T-cell (primary cell): ENCODE measurements at regions not wholly inside any gene's neighbourhood (a gene's known extent, or its start where the extent isn't known, plus 50 kb on each side); places are given as distances from the start of the nearest gene placed in this dataset.

Experiments used
- ATAC-seq, 4 experiments: fragments of 200-7000 bp in 3 of 4; fragments of 150-1000 bp in 1 of 4; cut with Tn5 transposase; replicated peaks in 1 of 4; 1 replicate in 3 of 4; 2 replicates in 1 of 4; pipeline ENCODE4 v1.10.0; 2021; ENCODE audit warnings: moderate library complexity in 3 of 4, mild to moderate bottlenecking in 2 of 4, moderate number of reproducible peaks in 1 of 4
- CTCF ChIA-PET, 2 donors: fragments of 300-600 bp; sonication (Branson Sonifier 250); formaldehyde crosslinking; loops; one replicate each; lab custom pipeline; 2022; ENCODE audit warnings: antibody characterized with exemption in 2 of 2; lab: Charles Lee
- POLR2A ChIA-PET, 2 donors: fragments of 300-600 bp; sonication (Branson Sonifier 250); formaldehyde crosslinking; loops; one replicate each; lab custom pipeline; 2022; ENCODE audit warnings: antibody characterized with exemption in 2 of 2; lab: Charles Lee
- DNase-seq, 35 experiments: peaks; one replicate each; pipeline versions ENCODE4 v3.0.0 to v3.0.0-alpha.2; 2013 to 2023
- H3K27ac ChIP-seq: one replicate; pipeline ENCODE4 v1.5.1; 2013; ENCODE audit warnings: low read length
- H3K27me3 ChIP-seq, 2 experiments: replicated peaks in 1 of 2; 1 replicate in 1 of 2; 2 replicates in 1 of 2; pipeline versions ENCODE4 v1.6.1 to v1.7.0; 2013; ENCODE audit warnings: low read length in 1 of 2, mixed read lengths in 1 of 2; ENCODE audit not compliant: control insufficient read depth in 2 of 2, insufficient read depth in 2 of 2; ENCODE audit errors: extremely low read depth in 1 of 2
- H3K36me3 ChIP-seq, 2 donors: 1 replicate in 1 of 2; 2 replicates in 1 of 2; pipeline versions ENCODE4 v1.6.1 to v1.7.0; 2013; ENCODE audit warnings: low read length in 1 of 2; ENCODE audit not compliant: control insufficient read depth in 2 of 2, insufficient read depth in 1 of 2; ENCODE audit errors: extremely low read depth in 1 of 2
- H3K4me1 ChIP-seq, 2 experiments: 1 replicate in 1 of 2; 2 replicates in 1 of 2; pipeline versions ENCODE4 v1.6.1 to v1.7.0; 2013; ENCODE audit warnings: low read length in 2 of 2, mixed read lengths in 1 of 2; ENCODE audit not compliant: insufficient read depth in 2 of 2, control insufficient read depth in 1 of 2; ENCODE audit errors: extremely low read depth in 1 of 2
- H3K4me3 ChIP-seq, 2 donors: 1 replicate in 1 of 2; 2 replicates in 1 of 2; pipeline versions ENCODE4 v1.5.1 to v1.7.0; 2013; ENCODE audit warnings: mild to moderate bottlenecking in 2 of 2, low read length in 1 of 2, moderate library complexity in 1 of 2; ENCODE audit not compliant: control insufficient read depth in 1 of 2; ENCODE audit errors: extremely low read depth in 1 of 2
- H3K9me3 ChIP-seq: 2 replicates; pipeline ENCODE4 v1.7.0; 2013
- H3K27ac Mint-ChIP-seq, 2 donors: one replicate each; pipeline ENCODE4 v1.8.0; 2020 to 2021; ENCODE audit warnings: mild to moderate bottlenecking in 2 of 2, mixed read lengths in 2 of 2
- H3K27me3 Mint-ChIP-seq, 2 donors: one replicate each; pipeline ENCODE4 v1.8.0; 2021 to 2022; ENCODE audit warnings: mixed read lengths in 2 of 2
- H3K36me3 Mint-ChIP-seq: one replicate; pipeline ENCODE4 v1.8.0; 2021; ENCODE audit warnings: mixed read lengths
- H3K4me1 Mint-ChIP-seq, 3 donors: one replicate each; pipeline ENCODE4 v1.8.0; 2020 to 2022; ENCODE audit warnings: mixed read lengths in 3 of 3, mild to moderate bottlenecking in 1 of 3
- H3K4me3 Mint-ChIP-seq, 3 donors: one replicate each; pipeline ENCODE4 v1.8.0; 2020 to 2022; ENCODE audit warnings: mild to moderate bottlenecking in 3 of 3, mixed read lengths in 3 of 3, moderate library complexity in 3 of 3
- H3K9me3 Mint-ChIP-seq, 3 donors: one replicate each; pipeline ENCODE4 v1.8.0; 2020 to 2022; ENCODE audit warnings: mixed read lengths in 3 of 3
- WGBS: methylation state at CpG from one replicate; pipeline ENCODE4 v1.1.5; 2013; ENCODE audit warnings: missing lambda C conversion rate; ENCODE audit not compliant: insufficient coverage; 5-methylcytosine and 5-hydroxymethylcytosine counted together

DNA sequence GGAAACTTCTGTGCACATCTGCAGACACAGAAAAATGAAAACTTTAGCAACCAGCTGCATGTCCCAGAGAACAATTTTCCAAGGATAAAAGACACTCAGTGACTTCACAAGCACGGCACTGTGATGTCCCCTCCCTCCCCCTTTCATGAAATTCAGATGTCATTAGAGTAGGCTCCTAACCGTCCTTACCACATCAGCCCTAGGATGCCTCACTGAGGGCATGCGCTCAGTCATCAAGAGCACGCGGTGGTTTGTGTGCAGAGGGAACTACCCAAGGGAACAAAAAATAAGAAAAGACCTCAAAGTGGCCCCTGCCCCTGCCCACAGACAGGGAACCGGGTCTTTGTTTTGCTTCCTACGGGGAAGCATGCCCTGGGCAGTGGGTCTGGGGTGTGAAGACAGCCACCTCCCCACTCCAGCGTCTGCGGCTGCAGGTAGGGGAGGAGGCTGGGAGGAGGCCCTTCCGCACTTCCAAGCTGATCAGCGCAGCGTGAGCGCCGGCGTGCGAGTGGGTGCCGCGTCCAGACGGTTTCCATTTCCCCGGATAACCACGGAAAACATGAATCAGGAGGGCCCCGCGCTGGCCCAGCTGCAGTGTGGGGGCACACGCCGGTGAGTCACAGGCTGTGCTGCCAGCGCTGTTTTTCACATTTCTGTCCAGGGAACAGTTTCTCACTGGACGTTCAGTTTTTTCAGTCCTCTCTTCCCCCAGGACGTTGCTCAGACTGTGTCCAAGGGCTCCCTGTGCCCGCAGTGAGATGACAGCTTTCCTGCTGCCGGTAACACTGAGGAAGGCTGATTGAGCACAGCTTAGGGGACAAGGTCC lies 70.6 kb downstream of the COPS8 start:
- CTCF ChIA-PET, result no interaction called here

DNA sequence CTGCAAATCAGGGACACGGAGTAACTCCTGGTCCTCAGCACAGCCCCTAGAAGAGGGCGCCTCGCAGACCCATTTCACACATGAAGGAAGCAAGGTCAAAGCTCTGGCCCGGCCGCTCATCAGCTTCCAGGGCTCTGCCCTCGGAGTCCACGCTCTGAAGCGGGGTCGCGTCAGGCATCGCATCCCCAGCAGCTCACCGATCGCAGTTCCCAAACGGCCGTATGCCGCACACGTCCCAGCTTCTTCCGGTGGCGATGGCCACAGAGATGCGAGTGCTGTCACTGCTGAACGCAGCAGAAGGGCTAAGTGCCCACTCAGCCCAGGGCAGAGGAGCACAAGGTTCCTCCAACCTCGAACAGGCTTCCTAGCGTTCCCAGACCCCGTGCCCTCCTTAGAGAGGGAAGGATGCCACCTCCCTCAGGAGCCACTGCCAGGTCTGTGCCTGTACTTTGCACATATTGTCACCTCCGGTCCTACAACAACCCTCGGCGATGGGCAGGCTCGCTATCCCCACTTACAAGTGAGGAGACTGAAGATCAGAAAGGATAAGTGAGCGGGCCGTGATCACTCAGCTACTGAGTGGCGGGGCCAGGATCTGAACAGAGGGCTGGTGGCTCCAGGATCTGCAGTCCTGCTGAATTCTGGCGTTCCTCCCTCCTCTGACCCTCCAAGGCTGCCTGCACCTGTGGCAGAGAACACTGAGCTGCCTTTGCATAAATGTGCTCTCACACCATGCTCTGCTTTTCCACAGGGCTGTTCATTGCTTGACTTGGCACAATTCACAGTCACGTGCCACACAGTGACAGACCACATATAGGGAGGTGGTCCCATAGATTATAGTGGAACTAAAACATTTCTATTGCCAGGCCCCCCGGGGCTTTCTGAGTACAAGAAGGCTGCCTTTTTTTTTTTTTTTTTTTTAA lies 71.4 kb downstream of the COPS8 start:
- POLR2A ChIA-PET, result no interaction called here
- no peak overlapping the region for H3K4me3 Mint-ChIP-seq
- DNase-seq (no peak), ATAC-seq (no peak)
- no peaks in the 10 kb centered on the region for H3K9me3 ChIP-seq
- H3K27me3 ChIP-seq, result peaks cover 0 to 27% of the 10 kb centered on the region in 2 experiments
- no peak overlapping the region for H3K27ac Mint-ChIP-seq
- CTCF ChIA-PET, result no interaction called here
- H3K27me3 Mint-ChIP-seq, result peaks cover 0 to 6% of the 10 kb centered on the region in 2 donors
- no peak overlapping the region for H3K4me3 ChIP-seq
- no peaks in the 10 kb centered on the region for H3K36me3 Mint-ChIP-seq
- H3K4me1 Mint-ChIP-seq, result peaks cover 7 to 8% (median 8%) of the 10 kb centered on the region in 3 donors
- no peaks in the 10 kb centered on the region for H3K9me3 Mint-ChIP-seq
- H3K27ac ChIP-seq, result no peak overlapping the region
- WGBS, result 92% methylated on average over 24 of the region's 34 CpGs
- peaks cover 0 to 17% of the 10 kb centered on the region in 2 experiments for H3K4me1 ChIP-seq
- H3K36me3 ChIP-seq, result no peaks in the 10 kb centered on the region

More for the DNA sequence above, 70.6 kb downstream of the COPS8 start:
- no peaks in the 10 kb centered on the region for H3K36me3 Mint-ChIP-seq
- Histone ChIP-seq H3K27ac (no peak overlapping the region), H3K4me1 (peaks cover 0 to 17% of the 10 kb centered on the region in 2 experiments), H3K9me3 (no peaks in the 10 kb centered on the region), H3K36me3 (no peaks in the 10 kb centered on the region), H3K4me3 (no peak overlapping the region), H3K27me3 (peaks cover 0 to 27% of the 10 kb centered on the region in 2 experiments)
- WGBS, result 23% methylated on average over 22 of the region's 30 CpGs
- POLR2A ChIA-PET, result no interaction called here
- no peak for DNase-seq
- H3K27ac Mint-ChIP-seq, result no peak overlapping the region
- peak in 1 of 4 experiments; percentile 20 for ATAC-seq
- no peaks in the 10 kb centered on the region for H3K9me3 Mint-ChIP-seq
- H3K4me1 Mint-ChIP-seq, result peaks cover 7 to 8% (median 8%) of the 10 kb centered on the region in 3 donors
- peaks cover 0 to 6% of the 10 kb centered on the region in 2 donors for H3K27me3 Mint-ChIP-seq
- peak overlapping the region in 1 of 3 donors; percentile 20 for H3K4me3 Mint-ChIP-seq

DNA sequence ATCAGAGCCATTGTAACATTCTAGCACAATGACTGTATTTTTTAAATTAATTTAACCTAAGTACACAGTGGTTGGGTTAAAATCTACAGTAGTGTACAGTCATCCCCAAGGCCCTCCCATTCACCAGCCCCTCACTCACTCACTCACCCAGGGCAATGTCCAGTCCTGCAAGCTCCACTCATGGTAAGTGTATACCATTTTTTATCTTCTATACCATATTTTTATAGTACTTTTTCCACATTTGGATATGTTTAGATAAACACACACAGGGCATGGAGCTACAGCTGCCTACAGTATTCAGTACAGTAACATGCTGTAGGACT lies 72.1 kb downstream of the COPS8 start:
- H3K27me3 ChIP-seq, result peaks cover 0 to 27% of the 10 kb centered on the region in 2 experiments
- peaks cover 0 to 17% of the 10 kb centered on the region in 2 experiments for H3K4me1 ChIP-seq
- Mint-ChIP-seq H3K4me1 (peaks cover 7 to 8% (median 8%) of the 10 kb centered on the region in 3 donors), H3K36me3 (no peaks in the 10 kb centered on the region), H3K4me3 (no peak overlapping the region), H3K27me3 (peaks cover 0 to 6% of the 10 kb centered on the region in 2 donors), H3K27ac (no peak overlapping the region), H3K9me3 (no peaks in the 10 kb centered on the region)
- ChIA-PET CTCF (no interaction called here), POLR2A (no interaction called here)
- ATAC-seq (no peak), DNase-seq (no peak)
- H3K36me3 ChIP-seq, result no peaks in the 10 kb centered on the region
- no peak overlapping the region for H3K4me3 ChIP-seq
- H3K27ac ChIP-seq, result no peak overlapping the region
- H3K9me3 ChIP-seq, result no peaks in the 10 kb centered on the region

DNA sequence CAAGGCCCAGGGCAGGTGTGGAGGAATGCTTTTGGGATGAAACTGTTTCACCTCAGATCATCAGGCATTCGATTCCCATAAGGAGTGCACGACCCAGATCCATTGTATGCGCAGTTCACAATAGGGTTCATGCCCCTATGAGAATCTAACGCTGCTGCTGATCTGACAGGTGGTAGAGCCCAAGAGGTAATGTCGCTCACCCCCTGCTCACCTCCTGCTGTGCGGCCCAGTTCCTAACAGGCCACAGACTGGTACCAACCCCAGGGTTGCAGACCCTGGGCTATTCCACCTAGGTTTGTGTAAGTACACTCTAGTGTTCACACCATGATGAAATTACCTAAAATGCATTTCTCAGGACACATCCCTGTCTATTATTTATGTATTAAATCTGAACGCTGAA lies 72.5 kb downstream of the COPS8 start:
- H3K27ac Mint-ChIP-seq, result no peak overlapping the region
- 95% methylated on average over 6 of the region's 7 CpGs for WGBS
- H3K27ac ChIP-seq, result no peak overlapping the region
- H3K4me1 Mint-ChIP-seq, result peaks cover 7 to 8% (median 8%) of the 10 kb centered on the region in 3 donors
- H3K36me3 ChIP-seq, result no peaks in the 10 kb centered on the region
- no peaks in the 10 kb centered on the region for H3K36me3 Mint-ChIP-seq
- no peak for ATAC-seq
- no peak overlapping the region for H3K4me3 Mint-ChIP-seq
- POLR2A ChIA-PET, result no interaction called here
- CTCF ChIA-PET, result no interaction called here
- peaks cover 0 to 27% of the 10 kb centered on the region in 2 experiments for H3K27me3 ChIP-seq
- no peaks in the 10 kb centered on the region for H3K9me3 ChIP-seq
- H3K27me3 Mint-ChIP-seq, result peaks cover 0 to 6% of the 10 kb centered on the region in 2 donors
- no peak for DNase-seq
- no peaks in the 10 kb centered on the region for H3K9me3 Mint-ChIP-seq
- H3K4me1 ChIP-seq, result peaks cover 0 to 17% of the 10 kb centered on the region in 2 experiments
- H3K4me3 ChIP-seq, result no peak overlapping the region

DNA sequence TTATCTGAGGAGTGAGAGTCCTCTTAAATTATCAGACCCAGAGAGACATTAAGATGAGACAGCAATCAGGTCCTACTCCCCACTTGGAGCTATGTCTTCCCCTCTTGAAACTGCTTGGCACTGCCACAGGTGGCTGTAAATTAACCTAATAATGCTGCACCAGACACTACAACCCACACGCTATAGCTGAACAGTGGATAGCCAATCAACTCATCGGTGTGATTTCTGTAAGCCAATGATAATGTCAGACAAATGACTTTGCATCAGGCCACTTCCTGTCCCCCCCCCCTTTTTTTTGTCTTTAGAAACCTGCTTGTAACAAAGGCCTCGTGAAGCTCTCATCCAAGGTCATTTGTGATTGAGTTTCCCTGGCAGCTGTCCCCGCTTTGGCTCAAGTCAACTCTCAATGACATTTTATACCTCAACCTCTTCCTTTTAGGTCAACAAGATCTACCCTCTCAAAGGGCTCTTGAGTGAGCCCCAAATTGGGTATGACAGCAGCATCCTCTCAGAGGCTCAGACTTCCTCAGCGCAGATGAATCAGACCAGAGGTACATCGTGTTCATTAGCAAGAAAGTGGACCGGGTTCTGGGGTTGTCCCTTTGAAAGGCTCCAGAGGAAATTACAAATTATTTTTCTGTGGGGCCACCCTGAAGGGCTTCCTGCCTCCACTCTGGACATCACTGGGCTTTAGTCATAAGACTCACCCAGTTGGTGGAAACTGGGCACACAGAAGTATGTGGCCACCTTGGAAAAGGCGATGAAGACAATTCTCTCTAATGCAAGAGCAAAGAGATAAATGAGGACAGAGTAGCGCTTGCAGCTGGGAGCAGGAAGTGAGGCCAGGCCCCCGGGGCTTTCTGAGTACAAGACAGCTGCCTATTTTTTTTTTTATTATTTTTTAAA lies 73.6 kb downstream of the COPS8 start:
- Histone ChIP-seq H3K9me3 (no peaks in the 10 kb centered on the region), H3K4me1 (peaks cover 0 to 17% of the 10 kb centered on the region in 2 experiments), H3K4me3 (no peak overlapping the region), H3K27ac (no peak overlapping the region), H3K36me3 (no peaks in the 10 kb centered on the region), H3K27me3 (peaks cover 0 to 27% of the 10 kb centered on the region in 2 experiments)
- 76% methylated on average over 7 of the region's 10 CpGs for WGBS
- Mint-ChIP-seq H3K4me1 (peaks cover 7 to 8% (median 8%) of the 10 kb centered on the region in 3 donors), H3K27me3 (peaks cover 0 to 9% of the 10 kb centered on the region in 2 donors), H3K9me3 (no peaks in the 10 kb centered on the region), H3K4me3 (no peak overlapping the region), H3K36me3 (no peaks in the 10 kb centered on the region), H3K27ac (peak overlapping the region in 1 of 2 donors; percentile 69)
- CTCF ChIA-PET, result interaction anchor here (0.7 to 1.2 kb wide), 3 partner anchors 11 to 499 kb away, joined by 3 to 4 read pairs (median 3); no protein-coding TSS in a partner anchor
- ATAC-seq (no peak), DNase-seq (no peak)
- POLR2A ChIA-PET, result no interaction called here
